ENCODE measurements at regions not wholly inside any gene's neighbourhood (a gene's known extent, or its start where the extent isn't known, plus 50 kb on each side); places are given as distances from the start of the nearest gene placed in this dataset.

DNA sequence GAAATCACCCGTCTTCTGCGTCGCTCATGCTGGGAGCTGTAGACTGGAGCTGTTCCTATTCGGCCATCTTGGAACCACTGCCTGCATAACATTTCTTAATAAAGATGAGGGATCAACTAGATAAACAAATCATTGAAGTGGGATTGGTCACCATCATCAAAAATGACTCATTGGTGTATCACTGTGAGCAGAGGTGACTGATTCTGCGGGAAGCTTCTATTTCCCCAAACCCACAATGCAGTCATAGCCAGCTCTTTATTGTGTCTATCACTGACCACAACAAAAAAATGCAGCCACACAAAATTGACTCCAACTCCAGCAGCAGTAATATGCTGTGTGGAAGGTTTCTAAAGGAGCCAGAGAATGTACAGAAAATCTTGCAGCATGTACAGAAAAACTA, 630.7 kb upstream of the HS6ST1 start:
- TF ChIP-seq, protein P1, sequence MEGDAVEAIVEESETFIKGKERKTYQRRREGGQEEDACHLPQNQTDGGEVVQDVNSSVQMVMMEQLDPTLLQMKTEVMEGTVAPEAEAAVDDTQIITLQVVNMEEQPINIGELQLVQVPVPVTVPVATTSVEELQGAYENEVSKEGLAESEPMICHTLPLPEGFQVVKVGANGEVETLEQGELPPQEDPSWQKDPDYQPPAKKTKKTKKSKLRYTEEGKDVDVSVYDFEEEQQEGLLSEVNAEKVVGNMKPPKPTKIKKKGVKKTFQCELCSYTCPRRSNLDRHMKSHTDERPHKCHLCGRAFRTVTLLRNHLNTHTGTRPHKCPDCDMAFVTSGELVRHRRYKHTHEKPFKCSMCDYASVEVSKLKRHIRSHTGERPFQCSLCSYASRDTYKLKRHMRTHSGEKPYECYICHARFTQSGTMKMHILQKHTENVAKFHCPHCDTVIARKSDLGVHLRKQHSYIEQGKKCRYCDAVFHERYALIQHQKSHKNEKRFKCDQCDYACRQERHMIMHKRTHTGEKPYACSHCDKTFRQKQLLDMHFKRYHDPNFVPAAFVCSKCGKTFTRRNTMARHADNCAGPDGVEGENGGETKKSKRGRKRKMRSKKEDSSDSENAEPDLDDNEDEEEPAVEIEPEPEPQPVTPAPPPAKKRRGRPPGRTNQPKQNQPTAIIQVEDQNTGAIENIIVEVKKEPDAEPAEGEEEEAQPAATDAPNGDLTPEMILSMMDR (IDR thresholded peaks at IDR 0.05): no peak
- TF ChIP-seq POLR2A (IDR thresholded peaks at IDR 0.05): no peak

Measured in right lobe of liver (tissue), 4 donors.